KMS-11 (cell line): ENCODE measurements at regions not wholly inside any gene's neighbourhood (a gene's known extent, or its start where the extent isn't known, plus 50 kb on each side); places are given as distances from the start of the nearest gene placed in this dataset.

Source experiments
- H2AFZ ChIP-seq: fragments of 200-600 bp; sonication (generic); 2 replicates; pipeline ENCODE4 v1.6.1; 2016; ENCODE audit warnings: antibody characterized with exemption, mixed run types, low read depth
- H3K27ac ChIP-seq: fragments of 200-600 bp; sonication (generic); 2 replicates; pipeline ENCODE4 v1.6.1; 2016; ENCODE audit warnings: mild to moderate bottlenecking, mixed run types
- H3K27me3 ChIP-seq: fragments of 200-600 bp; sonication (generic); 2 replicates; pipeline ENCODE4 v1.6.1; 2017; ENCODE audit warnings: mild to moderate bottlenecking, low read depth, mixed run types, moderate library complexity; ENCODE audit not compliant: insufficient read depth
- H3K36me3 ChIP-seq: fragments of 200-600 bp; sonication (generic); 2 replicates; pipeline ENCODE4 v1.6.1; 2017; ENCODE audit warnings: mild to moderate bottlenecking, mixed run types; ENCODE audit not compliant: insufficient read depth
- H3K4me1 ChIP-seq: fragments of 200-600 bp; sonication (generic); 2 replicates; pipeline ENCODE4 v1.6.1; 2016; ENCODE audit warnings: mild to moderate bottlenecking, low read depth, mixed run types; ENCODE audit not compliant: poor library complexity, severe bottlenecking
- H3K4me2 ChIP-seq: fragments of 200-600 bp; sonication (generic); 2 replicates; pipeline ENCODE4 v1.7.0; 2016; ENCODE audit warnings: mild to moderate bottlenecking, mixed run types
- H3K4me3 ChIP-seq: fragments of 200-600 bp; sonication (generic); IDR thresholded peaks from 2 replicates; pipeline ENCODE4 v1.6.1; 2017; ENCODE audit warnings: low read depth, low read length, mixed read lengths; ENCODE audit not compliant: insufficient read depth
- H3K79me2 ChIP-seq: fragments of 200-600 bp; sonication (generic); 2 replicates; pipeline ENCODE4 v1.6.1; 2016; ENCODE audit warnings: low read depth, mixed run types; ENCODE audit not compliant: insufficient read depth
- H3K9ac ChIP-seq: fragments of 200-600 bp; sonication (generic); 2 replicates; pipeline ENCODE4 v1.6.1; 2016; ENCODE audit warnings: mild to moderate bottlenecking, mixed run types
- H4K20me1 ChIP-seq: fragments of 200-600 bp; sonication (generic); 2 replicates; pipeline ENCODE4 v1.6.1; 2016; ENCODE audit warnings: mild to moderate bottlenecking, mixed run types; ENCODE audit not compliant: insufficient read depth
- CTCF ChIP-seq: fragments of 200-600 bp; sonication (generic); conservative IDR thresholded peaks from 2 replicates; pipeline ENCODE4 v1.6.1; 2017; ENCODE audit warnings: low read depth, mild to moderate bottlenecking, antibody characterized with exemption, low read length, moderate library complexity, mixed read lengths

GRCh38 chr15:85325834-85326233 is 54.6 kb upstream of the AKAP13 start:
- Histone ChIP-seq H3K79me2 (no peaks in the 10 kb centered on the region), H3K36me3 (no peaks in the 10 kb centered on the region)

DNA sequence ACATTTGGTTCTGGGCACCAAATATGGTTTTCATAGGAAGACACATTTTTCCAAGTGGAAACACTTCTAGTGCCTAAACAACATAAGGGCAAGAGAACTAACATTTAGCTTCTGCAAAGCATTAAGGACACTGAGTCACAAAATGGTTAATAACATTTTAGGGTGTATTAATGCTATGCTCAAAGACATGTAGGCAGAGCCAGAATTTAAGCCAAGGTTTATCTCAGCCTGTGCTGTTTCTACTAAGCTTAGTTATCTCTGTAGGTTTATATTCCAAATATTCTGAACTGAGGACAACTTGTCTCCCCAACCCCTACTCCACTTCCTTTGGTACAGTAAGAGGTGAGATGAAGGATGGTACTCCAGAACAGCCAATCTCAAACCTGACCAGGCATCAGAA is 54.1 kb upstream of the AKAP13 start:
- no peaks in the 10 kb centered on the region for H3K36me3 ChIP-seq
- no peak overlapping the region for H3K4me2 ChIP-seq
- no peak overlapping the region for H3K9ac ChIP-seq

More at GRCh38 chr15:85325834-85326233, 54.6 kb upstream of the AKAP13 start:
- Histone ChIP-seq H3K9ac (no peak overlapping the region), H3K27me3 (no peaks in the 10 kb centered on the region), H3K4me2 (no peak overlapping the region), H3K4me3 (no peak overlapping the region), H3K27ac (no peak overlapping the region), H3K4me1 (peaks cover 18% of the 10 kb centered on the region), H2AFZ (no peak overlapping the region), H4K20me1 (no peaks in the 10 kb centered on the region)
- no peak for TF ChIP-seq CTCF

GRCh38 chr15:85327820-85328219 is 52.6 kb upstream of the AKAP13 start:
- Histone ChIP-seq H3K9ac (no peak overlapping the region), H3K27me3 (no peaks in the 10 kb centered on the region), H3K27ac (no peak overlapping the region), H3K4me2 (no peak overlapping the region), H3K79me2 (no peaks in the 10 kb centered on the region), H4K20me1 (no peaks in the 10 kb centered on the region), H3K4me1 (peaks cover 29% of the 10 kb centered on the region), H3K36me3 (no peaks in the 10 kb centered on the region), H2AFZ (no peak overlapping the region), H3K4me3 (no peak overlapping the region)
- TF ChIP-seq CTCF, result no peak

More for the DNA sequence above, 54.1 kb upstream of the AKAP13 start:
- H3K27ac ChIP-seq, result no peak overlapping the region
- H2AFZ ChIP-seq, result no peak overlapping the region
- H3K4me3 ChIP-seq, result no peak overlapping the region
- TF ChIP-seq CTCF, result no peak
- H3K27me3 ChIP-seq, result no peaks in the 10 kb centered on the region
- H4K20me1 ChIP-seq, result no peaks in the 10 kb centered on the region
- H3K4me1 ChIP-seq, result peaks cover 23% of the 10 kb centered on the region
- no peaks in the 10 kb centered on the region for H3K79me2 ChIP-seq

DNA sequence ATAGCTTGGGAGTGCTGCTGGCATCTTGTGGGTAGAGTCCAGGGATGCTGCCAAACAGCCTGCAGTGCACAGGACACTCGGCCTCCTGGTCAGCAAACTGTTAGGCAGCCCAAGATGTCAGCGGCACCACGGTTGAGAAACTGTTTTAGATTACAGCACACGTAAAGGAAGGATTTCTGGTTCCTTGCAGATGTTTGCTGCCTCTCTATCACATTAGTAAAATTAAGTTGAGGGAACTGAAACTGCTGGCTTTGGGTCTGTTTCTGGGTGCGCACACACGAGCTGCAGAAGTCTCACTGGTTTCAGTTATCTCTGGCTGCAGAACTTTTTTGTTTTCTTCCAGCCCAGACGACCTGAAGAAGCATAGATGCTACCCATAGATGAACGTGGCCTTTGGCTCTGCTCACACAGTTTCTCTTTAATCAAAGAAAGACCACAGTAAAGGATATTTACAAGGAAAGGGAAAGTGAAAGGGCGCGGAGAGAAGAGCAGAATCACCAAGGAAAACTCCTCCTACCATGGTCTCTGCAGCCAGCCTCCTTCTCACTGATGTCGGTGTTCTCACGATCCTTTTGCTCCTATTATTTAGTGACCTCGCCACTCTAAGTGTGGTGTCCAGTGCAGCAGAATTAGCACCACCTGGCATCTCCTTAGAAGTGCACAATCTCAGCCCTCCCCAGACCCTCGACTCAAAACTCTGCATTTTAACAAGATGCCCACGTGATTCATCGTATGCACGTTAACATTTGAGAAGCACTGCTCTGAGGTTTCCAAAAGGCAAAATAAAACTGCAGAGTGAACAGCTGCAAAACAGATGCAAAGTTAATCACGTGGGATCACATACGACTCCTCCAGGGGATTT is 50.6 kb upstream of the AKAP13 start:
- Histone ChIP-seq H3K79me2 (no peaks in the 10 kb centered on the region), H3K9ac (peak overlapping the region; percentile 42; the same call in 1 of the 2 replicates), H3K27ac (peak overlapping the region; percentile 59), H3K4me1 (peaks cover 29% of the 10 kb centered on the region), H2AFZ (peak overlapping the region; percentile 72), H3K4me3 (no peak overlapping the region), H3K36me3 (no peaks in the 10 kb centered on the region), H3K27me3 (no peaks in the 10 kb centered on the region), H3K4me2 (peak overlapping the region; percentile 79), H4K20me1 (no peaks in the 10 kb centered on the region)
- no peak for TF ChIP-seq CTCF
